ENCODE measurements at regions not wholly inside any gene's neighbourhood (a gene's known extent, or its start where the extent isn't known, plus 50 kb on each side); places are given as distances from the start of the nearest gene placed in this dataset.

- TF ChIP-seq CTCF (IDR thresholded peaks at IDR 0.05) (no peak), EZH2 (IDR thresholded peaks at IDR 0.05; ENCODE audit: borderline replicate concordance, insufficient read depth, low read depth, low read length, poor library complexity, severe bottlenecking) (no peak)
Observed at GRCh38 chr16:17574256-17574655, 103.5 kb upstream of the XYLT1 start.

All from B cell (primary cell).